ENCODE measurements at regions not wholly inside any gene's neighbourhood (a gene's known extent, or its start where the extent isn't known, plus 50 kb on each side); places are given as distances from the start of the nearest gene placed in this dataset.

GRCh38 chr20:4601630-4602296, 84.5 kb upstream of the PRNP start:
- no peak for TF ChIP-seq CTCF (conservative IDR thresholded peaks at IDR 0.05; ENCODE audit: control insufficient read depth, insufficient read depth, low read depth, low read length)
- DNase-seq (ENCODE audit: low read depth), result no peak
- H3K4me3 ChIP-seq (ENCODE audit: control insufficient read depth, low read depth, low read length), result no peak overlapping the region

GRCh38 chr20:4600308-4601014, 85.8 kb upstream of the PRNP start:
- H3K4me3 ChIP-seq (ENCODE audit: control insufficient read depth, low read depth, low read length), result no peak overlapping the region
- no peak for TF ChIP-seq CTCF (conservative IDR thresholded peaks at IDR 0.05; ENCODE audit: control insufficient read depth, insufficient read depth, low read depth, low read length)
- no peak for DNase-seq (ENCODE audit: low read depth)

GRCh38 chr20:4597215-4597614, 89.0 kb upstream of the PRNP start:
- DNase-seq (ENCODE audit: low read depth), result no peak
- no peak overlapping the region for H3K4me3 ChIP-seq (ENCODE audit: control insufficient read depth, low read depth, low read length)
- no peak for TF ChIP-seq CTCF (conservative IDR thresholded peaks at IDR 0.05; ENCODE audit: control insufficient read depth, insufficient read depth, low read depth, low read length)

GRCh38 chr20:4593149-4593525, 93.1 kb upstream of the PRNP start:
- no peak overlapping the region for H3K4me3 ChIP-seq (ENCODE audit: control insufficient read depth, low read depth, low read length)
- no peak for DNase-seq (ENCODE audit: low read depth)
- no peak for TF ChIP-seq CTCF (conservative IDR thresholded peaks at IDR 0.05; ENCODE audit: control insufficient read depth, insufficient read depth, low read depth, low read length)

GRCh38 chr20:4592316-4593148, 93.7 kb upstream of the PRNP start:
- TF ChIP-seq CTCF (conservative IDR thresholded peaks at IDR 0.05; ENCODE audit: control insufficient read depth, insufficient read depth, low read depth, low read length), result no peak
- DNase-seq (ENCODE audit: low read depth), result peak; percentile 48
- peak overlapping the region; percentile 35 for H3K4me3 ChIP-seq (ENCODE audit: control insufficient read depth, low read depth, low read length)

GRCh38 chr20:4591975-4592315, 94.3 kb upstream of the PRNP start:
- no peak for TF ChIP-seq CTCF (conservative IDR thresholded peaks at IDR 0.05; ENCODE audit: control insufficient read depth, insufficient read depth, low read depth, low read length)
- no peak overlapping the region for H3K4me3 ChIP-seq (ENCODE audit: control insufficient read depth, low read depth, low read length)
- no peak for DNase-seq (ENCODE audit: low read depth)
